SH-SY5Y (cell line): ENCODE measurements at regions not wholly inside any gene's neighbourhood (a gene's known extent, or its start where the extent isn't known, plus 50 kb on each side); places are given as distances from the start of the nearest gene placed in this dataset.

ENCODE experiments used
- GATA2 ChIP-seq: IDR thresholded peaks from 2 replicates; pipeline ENCODE4 v1.6.1; 2011; ENCODE audit warnings: mild to moderate bottlenecking, low read depth, low read length
- GATA3 ChIP-seq: IDR thresholded peaks from 2 replicates; pipeline ENCODE4 v1.6.1; 2011; ENCODE audit warnings: low read depth, mild to moderate bottlenecking, low read length, moderate library complexity

DNA sequence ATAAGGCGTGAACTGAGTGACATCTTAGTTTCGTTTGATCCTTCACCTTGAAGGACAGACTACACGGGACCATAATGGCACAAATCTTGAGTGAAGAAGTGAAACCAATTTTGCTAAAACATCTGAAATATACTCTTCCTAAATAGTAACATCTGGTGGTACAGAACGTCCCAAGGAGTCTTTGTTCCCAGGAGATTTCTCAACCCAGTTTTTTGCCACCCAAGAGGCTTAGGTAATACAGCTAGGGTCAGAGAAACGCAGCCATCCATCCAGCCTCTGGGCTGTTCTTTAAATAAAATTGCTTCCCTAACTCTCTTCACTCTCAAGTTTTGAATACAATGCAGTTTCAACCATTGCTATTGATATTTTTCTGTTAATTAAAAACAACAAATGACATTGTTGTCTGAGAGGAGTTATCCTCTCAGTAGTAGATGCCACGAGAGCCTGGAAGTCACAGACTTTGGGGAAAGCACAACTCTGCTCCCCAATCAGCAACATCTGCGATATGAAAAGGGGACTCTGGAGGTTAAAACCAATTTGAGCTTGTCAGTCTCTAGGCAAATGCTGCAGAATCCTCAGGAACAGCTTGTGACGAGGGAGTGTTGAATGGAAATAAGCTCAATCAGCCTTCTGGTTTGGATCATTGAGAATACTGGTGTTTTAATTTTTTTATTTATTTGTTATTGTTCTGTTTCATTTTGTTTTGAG lies 394.3 kb upstream of the ADGRL2 start:
- no peak for TF ChIP-seq GATA2
- TF ChIP-seq GATA3: no peak
